CD4-positive, alpha-beta T cell treated with Interleukin-6 for 4 hours (primary cell): ENCODE measurements at regions not wholly inside any gene's neighbourhood (a gene's known extent, or its start where the extent isn't known, plus 50 kb on each side); places are given as distances from the start of the nearest gene placed in this dataset.

ENCODE experiments used
- DNase-seq: peaks from one replicate; pipeline ENCODE4 v3.0.0-alpha.2; 2020; ENCODE audit warnings: mixed read lengths

DNA sequence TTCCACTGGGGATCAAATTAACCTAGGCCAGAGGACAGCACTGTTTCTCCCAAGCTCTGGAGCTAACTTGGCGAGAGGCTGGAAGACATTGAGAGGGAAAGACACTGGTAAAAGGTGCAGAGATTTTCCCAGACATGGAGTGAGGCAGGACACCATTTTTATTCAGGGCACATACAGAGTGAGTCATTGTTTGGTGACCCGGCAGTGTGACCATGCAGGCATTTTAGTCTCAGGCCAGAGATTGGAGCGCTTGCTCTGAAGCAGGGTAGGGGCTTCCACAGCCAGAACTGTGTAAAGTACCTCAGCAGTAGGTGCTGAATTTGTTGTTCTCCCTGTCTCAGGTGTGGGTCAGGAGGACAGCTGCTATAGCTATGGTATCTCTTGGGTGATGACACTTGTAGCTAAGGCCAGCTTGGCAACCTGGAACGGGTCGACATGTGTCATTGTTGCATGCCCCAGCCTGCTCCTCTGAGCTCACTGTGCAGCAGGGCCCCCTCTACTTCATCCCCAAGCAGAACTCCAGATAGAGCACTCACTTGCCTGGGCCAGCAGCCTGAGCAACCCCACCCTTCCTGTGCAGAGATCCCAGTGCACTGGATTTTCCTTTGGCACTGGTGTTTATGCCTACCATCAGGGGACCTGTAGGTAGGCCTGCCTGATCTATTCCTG lies 79.8 kb upstream of the ATP8A1 start:
- DNase-seq: no peak

DNA sequence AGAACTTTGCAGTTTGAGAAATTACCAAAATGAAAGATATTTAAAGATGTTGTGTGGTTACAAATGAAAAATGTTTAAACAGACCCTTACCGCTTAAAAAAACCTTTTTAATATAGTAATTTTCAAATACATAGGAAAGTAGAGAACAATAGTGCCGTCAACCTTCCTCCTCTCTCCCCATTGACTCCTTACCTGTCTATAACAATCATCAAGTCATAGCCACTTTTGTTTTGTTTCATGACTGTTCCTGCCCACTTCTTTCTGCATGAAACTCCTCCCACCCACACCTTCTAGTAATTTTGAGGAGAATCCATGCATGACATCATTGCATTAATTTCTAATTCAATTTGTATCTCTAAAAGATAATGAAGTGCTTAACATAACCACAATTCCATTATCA lies 76.5 kb upstream of the ATP8A1 start:
- no peak for DNase-seq

DNA sequence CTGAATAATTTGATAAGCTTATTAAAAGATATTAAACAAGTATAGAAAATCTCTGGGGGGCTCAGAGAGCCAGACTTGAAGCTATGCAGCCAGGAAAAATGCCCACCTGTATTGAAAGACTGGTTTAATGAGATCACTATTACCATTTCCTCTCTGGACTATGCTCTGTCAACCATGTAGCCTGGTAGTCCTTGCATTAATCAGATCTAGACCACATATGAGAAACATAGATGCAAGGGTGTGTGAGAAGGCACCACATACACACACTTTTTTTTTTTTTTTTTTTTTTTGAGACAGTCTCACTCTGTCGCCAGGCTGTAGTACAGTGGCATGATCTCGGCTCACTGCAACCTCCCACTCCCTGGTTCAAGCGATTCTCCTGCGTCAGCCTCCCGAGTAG lies 75.9 kb upstream of the ATP8A1 start:
- no peak for DNase-seq

DNA sequence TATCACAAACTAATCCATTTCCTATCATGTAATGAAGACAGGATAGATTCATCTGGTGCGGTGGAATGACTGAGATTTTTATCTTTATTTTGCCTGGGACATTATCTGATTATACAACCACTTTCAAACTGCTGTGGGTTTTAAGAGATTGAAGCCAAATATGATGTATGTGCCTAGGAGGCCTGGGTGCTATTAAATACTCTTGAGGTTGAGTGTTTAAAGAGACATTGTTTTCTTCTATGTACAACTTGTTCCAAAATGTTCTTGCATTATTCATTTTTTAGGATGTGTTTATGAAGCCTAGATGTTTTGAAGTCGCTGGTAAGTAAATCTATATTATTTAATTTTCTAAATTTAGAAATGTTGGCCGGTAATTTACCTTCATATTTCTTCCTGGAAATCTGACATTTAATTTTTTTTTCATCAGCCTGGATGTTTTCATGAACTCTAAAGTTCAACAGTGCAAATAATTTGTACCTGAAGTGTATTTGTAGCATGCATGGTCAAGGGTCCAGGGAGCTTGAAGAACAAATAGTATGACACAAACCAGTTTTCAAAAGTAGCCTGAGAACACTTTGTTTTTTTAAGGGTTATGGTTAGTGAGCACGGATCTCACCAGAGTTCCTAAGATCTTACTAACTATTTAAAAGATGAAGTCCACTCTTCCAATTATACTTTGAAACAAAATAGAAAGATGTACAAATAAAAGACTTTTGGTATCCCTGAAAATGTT lies 72.8 kb upstream of the ATP8A1 start:
- no peak for DNase-seq

DNA sequence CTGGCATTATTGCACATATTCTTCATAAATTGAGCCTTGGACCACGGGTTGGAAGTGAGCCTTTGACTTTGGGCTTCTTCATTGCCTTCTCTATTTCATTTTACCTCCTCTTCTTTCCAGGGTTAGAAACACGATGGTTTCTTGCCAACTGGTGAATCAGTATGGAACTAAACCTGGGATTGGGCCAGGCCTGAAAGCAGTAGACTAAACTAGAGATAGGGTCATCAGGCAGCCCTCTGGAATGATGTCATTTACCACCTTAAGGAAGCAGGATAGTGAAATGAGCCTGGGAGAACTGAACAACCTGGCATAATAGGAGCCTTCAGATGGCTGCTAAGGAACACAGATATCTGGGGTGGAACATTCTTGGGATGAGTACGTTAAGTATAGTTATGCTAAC lies 67.5 kb upstream of the ATP8A1 start:
- no peak for DNase-seq

DNA sequence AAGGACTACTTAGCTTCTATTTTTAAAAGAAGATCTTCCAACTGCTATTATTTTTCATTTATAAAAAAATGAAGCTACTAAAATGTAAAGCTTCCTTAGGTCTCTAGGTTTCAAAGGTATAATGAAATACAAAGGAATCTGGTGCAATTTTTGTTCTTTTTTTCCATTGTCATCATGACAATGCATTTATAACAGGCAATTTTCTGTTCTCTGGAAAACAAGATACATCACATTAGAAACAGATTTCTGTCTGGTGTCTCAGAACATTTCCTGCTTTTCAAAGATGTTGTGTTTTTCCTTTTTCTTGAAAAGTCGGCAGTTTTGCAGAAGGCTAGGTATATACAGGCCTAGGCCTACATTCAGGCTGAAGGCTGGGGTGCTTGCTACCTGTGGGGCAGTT lies 63.6 kb upstream of the ATP8A1 start:
- DNase-seq: no peak

DNA sequence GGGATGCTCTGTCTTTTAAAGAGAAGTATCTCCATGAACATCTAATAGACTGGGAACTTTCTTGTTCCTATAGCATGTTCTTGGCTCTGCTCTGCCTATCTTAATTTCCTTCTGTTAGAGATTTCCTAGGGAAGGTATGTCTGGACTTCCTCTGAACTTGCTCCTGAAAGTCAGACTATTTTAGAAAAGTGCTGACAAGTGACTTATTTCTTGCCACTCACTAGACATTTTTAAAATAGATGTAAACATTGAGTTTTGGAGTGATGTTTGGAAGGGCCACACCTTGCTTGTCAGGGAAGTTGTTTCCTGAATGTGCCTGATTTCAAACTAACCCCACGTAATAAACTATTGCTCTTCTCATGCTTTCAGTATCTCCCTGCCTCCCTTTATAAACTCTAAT lies 62.4 kb upstream of the ATP8A1 start:
- DNase-seq: no peak

DNA sequence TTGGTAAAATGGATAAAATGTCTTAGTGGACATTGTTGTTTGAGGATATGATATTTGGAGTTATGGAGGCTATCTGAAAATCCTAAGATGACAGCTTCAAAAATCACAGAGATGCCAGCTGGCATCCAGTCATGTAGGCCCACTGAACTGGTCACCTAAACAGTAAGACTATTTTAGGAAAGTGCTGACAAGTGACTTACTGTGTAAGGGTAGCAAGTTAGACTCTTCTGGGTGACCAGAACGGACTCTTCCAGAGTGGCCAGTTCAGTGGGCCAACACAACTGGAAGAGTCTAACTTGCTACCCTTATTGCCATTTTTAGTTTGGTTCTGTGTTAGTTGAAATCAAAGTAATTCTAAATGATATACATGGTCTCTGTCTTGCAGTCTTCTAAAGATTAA lies 61.4 kb upstream of the ATP8A1 start:
- DNase-seq: no peak

DNA sequence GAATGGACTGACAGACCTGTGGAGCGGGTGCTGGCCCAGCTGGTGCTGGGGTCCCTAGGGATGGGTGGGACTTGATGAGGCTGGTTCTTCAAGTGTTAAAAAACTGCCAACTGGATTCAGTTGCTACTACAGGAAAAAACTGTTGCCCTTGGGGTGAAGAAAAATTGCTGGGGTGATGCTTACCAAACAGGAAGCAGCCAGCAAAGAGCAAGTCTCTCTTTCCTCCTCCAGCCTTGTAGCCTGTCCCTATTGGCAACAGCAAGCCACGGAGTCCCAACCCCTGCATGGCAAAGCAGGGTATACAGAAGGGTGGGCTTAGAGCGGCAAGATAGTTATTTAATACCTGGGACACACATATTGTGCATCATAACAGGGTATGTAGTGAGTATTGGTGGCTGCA lies 60.1 kb upstream of the ATP8A1 start:
- DNase-seq: no peak

DNA sequence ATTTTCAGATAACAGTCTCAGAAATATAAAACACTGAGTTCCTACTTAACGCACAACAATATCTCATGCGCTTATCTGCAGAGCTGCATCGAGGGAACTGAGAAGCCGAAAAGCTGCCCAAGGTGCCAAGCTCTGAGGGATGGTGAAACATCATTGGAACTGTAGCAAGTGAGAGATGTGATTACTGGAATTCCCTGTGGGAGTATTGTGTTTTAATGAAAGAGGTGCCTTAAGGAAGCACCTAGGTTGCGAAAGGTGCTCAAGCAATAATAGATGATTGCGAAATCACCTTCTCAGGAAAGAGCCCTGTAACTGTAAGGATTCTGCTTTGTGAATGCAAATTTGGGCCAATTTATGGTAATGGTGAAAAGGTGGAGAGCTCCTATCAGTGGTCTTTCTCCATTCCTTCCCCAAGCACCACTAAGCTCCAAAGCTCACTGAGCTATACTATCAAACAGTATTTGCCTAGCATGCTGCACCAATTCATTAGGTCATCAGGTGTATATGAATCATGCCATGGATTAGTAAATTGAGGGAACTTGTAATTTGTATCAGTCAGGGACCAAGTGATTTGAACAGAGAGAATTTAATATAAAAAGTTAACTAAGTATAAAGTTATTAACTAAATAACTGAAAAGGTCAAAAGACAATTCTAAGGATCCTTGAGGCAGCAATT lies 59.0 kb upstream of the ATP8A1 start:
- DNase-seq: no peak

DNA sequence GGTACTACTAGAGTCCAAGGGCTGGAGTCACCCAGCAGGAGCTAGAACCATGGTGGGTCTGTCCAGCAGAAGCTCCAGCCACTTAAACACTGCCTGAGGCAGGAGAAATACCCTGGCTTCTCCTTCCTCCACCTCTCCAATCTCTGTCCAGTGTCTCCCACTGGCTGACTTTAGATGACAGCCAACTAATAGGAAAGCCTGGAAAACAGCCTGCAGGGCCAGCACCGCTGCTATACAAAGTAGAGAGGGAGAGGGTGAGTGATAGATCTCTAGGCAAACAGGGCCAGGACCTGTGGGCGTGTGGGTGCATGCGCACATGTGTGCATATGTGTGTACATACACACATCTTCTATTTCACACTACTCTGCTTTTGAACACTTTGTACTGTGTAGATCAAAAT lies 56.5 kb upstream of the ATP8A1 start:
- no peak for DNase-seq

DNA sequence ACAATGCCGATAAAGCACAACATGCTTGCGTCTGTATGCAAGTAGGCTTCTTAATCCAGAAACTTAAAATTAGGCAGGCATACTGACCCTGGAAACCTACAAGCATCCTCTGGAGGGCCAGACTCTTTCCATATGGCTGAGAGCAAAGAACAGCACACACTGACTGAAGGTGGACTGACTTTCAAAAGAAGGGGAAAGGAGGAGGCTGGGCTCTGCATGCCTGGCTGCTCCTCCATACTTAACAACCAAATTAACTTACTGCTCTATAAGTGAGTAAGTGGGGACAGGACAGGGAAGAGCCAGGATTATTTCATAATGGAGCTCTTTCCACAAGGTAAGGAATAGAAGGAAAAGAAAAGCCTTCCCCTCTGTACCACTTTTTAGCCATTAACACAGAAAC lies 55.9 kb upstream of the ATP8A1 start:
- DNase-seq: no peak

DNA sequence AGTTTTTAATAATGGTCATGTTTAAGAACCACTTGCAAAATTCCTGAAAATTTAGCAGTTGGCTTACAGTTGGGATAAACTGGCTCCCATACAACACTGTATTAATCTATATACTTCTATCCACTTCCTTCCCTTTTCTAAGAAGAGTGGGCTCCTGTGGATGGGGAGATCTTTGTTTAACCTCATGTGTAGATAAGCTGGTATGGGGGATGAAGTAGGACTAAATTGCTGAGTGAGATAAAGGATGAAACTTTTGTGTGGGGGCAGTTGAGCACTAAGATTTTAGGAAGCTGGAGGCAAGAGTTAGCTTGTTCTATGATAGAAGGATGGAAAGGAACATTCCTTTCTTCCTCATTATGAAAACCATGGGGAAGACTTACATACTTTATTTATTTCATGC lies 54.6 kb upstream of the ATP8A1 start:
- DNase-seq: no peak

DNA sequence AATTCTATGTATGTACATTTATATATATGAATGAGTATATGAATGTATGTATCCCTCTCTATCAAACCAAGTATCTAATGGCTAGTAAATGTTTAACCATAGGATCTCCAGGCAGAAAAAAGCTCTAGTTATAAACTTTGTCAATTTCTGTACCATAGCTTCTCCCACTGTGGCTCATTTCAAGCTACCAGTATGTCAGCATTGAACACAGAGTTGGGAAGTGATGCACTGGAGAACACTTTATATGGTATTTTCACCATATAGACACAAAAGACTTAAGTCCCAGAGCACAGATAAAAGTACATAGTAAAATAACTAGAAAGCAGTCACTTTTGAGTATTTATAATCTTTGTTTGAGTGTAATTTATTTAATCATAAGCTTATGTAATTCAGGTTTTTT lies 53.9 kb upstream of the ATP8A1 start:
- DNase-seq: no peak

DNA sequence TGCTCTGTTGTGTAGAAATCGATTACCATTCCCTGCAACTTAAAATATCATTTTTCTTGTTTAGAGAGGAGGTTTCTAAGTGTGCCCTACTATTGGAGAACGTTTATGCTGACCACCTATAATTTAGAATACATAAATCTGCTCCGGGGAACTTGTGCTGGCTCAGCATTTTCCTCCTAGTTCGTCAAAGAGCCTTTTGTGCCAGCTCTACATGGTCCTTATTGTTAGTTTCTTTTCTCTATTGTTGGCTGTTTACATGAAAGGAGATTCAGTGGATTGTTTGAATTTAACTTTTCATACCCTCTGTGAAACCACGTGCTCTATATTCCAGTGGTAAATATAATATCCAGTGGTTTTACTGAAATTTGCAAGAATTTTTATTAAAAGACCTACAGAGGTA lies 53.4 kb upstream of the ATP8A1 start:
- no peak for DNase-seq

DNA sequence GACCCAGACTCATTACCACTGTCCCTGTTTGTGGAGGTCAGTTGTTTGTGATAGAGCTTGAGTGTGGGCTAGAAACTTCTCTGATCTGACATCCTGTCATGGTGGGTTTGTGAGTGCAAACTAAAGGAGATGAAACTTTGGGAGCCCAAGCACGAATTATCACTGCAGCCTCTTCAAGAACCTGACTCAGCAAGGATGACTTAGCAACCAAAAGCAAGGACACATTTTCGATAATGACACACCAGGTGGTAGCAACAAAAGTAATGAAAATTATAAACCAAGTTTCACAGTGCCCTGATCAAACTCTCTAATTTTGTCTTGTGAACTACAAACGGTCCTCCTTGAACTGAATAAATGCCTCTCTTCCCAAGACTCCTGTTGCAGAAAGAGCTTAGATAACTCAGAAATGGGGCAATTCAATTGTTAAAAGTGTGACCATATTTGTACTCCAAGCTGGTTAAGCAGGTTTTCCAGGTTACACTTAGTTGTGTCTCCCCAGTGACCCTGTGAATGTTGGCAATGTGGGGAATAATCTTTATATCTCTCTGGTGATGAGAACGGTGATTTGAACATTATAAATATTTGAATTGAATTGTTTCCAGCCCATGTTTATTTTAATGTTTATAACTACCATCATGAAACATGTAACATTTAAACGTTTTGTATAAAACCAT lies 52.6 kb upstream of the ATP8A1 start:
- no peak for DNase-seq

DNA sequence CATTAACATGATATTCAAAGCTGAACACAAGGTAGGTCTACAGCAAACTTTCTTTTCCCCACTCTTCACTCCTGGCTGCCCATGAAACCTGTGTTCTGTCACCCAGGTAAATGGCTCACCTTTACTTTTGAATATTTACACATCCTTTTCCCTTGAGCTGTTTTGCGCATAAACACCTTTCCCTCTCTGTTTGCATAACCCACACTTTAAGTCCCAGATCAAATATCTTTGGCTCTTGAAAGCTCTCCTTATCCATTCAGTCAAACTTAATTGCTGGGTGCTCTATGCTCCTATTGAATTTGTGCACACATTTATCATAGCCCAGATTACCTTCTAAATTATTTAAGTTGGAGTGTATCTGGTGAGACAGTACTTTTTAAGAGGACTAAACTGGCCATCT lies 51.7 kb upstream of the ATP8A1 start:
- no peak for DNase-seq
